LNCaP clone FGC (cell line): ENCODE measurements at regions not wholly inside any gene's neighbourhood (a gene's known extent, or its start where the extent isn't known, plus 50 kb on each side); places are given as distances from the start of the nearest gene placed in this dataset.

Experiments
- DNase-seq: peaks from one replicate; pipeline ENCODE4 v3.0.0-alpha.2; 2011; ENCODE audit warnings: low read depth
- H3K4me3 ChIP-seq: 2 replicates; pipeline ENCODE4 v1.5.1; 2011; ENCODE audit warnings: mild to moderate bottlenecking, low read depth, low read length, control low read depth
- CTCF ChIP-seq: IDR thresholded peaks from 2 replicates; pipeline ENCODE4 v1.5.1; 2012; ENCODE audit warnings: mild to moderate bottlenecking; ENCODE audit not compliant: control insufficient read depth, insufficient read depth; ENCODE audit errors: extremely low read depth

GRCh38 chr20:9940329-9940728, 94.5 kb upstream of the ANKEF1 start:
- no peak for TF ChIP-seq CTCF
- DNase-seq, result no peak
- H3K4me3 ChIP-seq, result no peak overlapping the region

DNA sequence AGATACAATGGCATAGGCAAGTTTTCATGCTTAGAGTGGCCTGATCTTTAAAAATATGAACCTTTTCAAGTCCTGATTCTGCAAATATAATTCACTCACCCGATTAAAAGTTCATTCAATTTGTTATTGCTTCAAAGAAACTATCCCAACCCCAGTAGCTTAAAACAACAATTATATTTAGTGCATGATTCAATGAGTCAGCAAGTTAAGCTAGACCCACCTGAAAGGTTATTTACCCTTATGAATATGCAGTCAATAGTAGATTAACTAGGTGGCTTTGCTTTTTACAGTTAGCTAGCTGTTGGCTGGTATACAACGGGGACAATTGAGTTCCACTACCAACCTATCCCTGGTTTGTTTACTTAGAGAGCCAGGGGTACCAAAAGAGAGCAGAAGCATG, 95.6 kb upstream of the ANKEF1 start:
- no peak for DNase-seq
- TF ChIP-seq CTCF, result no peak
- no peak overlapping the region for H3K4me3 ChIP-seq

DNA sequence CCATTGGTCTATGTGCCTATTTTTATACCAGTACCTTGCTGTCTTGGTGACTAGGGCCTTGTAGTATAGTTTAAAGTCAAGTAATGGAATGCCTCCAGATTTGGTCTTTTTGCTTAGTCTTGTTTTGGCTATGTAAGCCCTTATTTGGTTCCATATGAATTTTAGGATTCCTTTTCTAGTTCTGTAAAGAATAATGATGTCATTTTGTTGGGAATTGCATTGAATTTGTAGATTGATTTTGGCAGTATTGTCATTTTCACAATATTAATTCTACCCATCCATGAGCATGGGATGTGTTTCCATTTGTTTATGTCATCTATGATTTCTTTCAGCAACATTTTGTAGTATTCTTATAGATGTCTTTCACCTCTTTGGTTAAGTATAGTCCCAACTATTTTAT, 96.4 kb upstream of the PAK5 start:
- no peak for TF ChIP-seq CTCF
- DNase-seq, result no peak
- H3K4me3 ChIP-seq, result no peak overlapping the region

- no peak for DNase-seq
- no peak for TF ChIP-seq CTCF
- H3K4me3 ChIP-seq, result no peak overlapping the region
Observed at GRCh38 chr20:9930142-9930541, 91.3 kb upstream of the PAK5 start.

DNA sequence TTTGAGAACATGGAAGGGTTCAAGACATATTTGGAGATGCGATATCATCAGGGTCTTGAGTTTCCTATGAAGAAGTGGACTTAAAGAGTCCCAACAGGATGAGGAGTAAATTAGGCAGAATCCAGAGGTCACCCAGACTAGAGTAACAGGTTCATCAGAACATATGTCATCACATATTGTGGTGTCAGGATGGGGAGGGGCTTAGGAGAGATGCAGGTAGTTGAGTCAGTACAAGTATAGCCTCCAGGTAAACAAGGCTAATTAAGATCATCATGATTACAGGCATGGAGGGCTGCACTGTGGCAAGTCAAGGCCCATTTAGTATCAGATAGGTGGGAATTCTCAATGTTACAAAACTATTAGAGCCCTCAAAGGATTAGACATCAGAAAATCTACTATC, 90.1 kb upstream of the PAK5 start:
- no peak for DNase-seq
- TF ChIP-seq CTCF, result no peak
- no peak overlapping the region for H3K4me3 ChIP-seq

GRCh38 chr20:9928281-9928737, 89.4 kb upstream of the PAK5 start:
- no peak for DNase-seq
- no peak for TF ChIP-seq CTCF

DNA sequence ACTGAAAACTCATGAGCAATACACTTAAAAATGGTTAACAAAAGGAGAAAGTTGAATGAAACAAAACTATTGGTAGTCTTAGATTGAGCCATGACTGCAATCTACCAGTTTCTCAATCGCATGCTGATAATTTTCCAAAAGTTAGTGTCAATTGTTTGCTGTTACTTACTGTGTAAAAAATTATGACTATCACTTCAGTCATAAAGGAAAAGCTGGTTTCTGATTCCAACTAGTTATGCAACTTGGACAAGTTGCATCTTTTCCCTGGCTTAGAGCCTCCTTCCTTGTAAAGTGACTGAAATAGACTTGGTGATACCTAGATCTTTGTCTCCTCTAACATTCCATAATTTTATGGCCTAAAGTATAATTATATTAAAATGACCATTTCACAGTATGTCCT, 88.3 kb upstream of the PAK5 start:
- H3K4me3 ChIP-seq, result no peak overlapping the region
- DNase-seq, result peak; percentile 58
- no peak for TF ChIP-seq CTCF

More at GRCh38 chr20:9928281-9928737, 89.4 kb upstream of the PAK5 start:
- no peak overlapping the region for H3K4me3 ChIP-seq
